OCI-LY1 (cell line): ENCODE measurements at regions not wholly inside any gene's neighbourhood (a gene's known extent, or its start where the extent isn't known, plus 50 kb on each side); places are given as distances from the start of the nearest gene placed in this dataset.

Source experiments
- H2AFZ ChIP-seq: fragments of 200-600 bp; sonication (generic), shearing (Covaris generic); 2 replicates; pipeline ENCODE4 v1.6.0; 2014; ENCODE audit warnings: antibody characterized with exemption, mild to moderate bottlenecking, low read length
- H3F3A ChIP-seq: fragments of 200-600 bp; sonication (generic), shearing (Covaris generic); 2 replicates; pipeline ENCODE4 v1.6.0; 2014; ENCODE audit warnings: mild to moderate bottlenecking, antibody characterized with exemption, low read length, moderate library complexity; ENCODE audit not compliant: insufficient read depth
- H3K27ac ChIP-seq: fragments of 200-600 bp; sonication (generic); 2 replicates; pipeline ENCODE4 v1.5.1; 2014; ENCODE audit warnings: low read length, mixed run types, mild to moderate bottlenecking, low read depth; ENCODE audit not compliant: poor library complexity, severe bottlenecking
- H3K27me3 ChIP-seq: fragments of 200-600 bp; sonication (generic); 2 replicates; pipeline ENCODE4 v1.6.0; 2014; ENCODE audit warnings: antibody characterized with exemption, mild to moderate bottlenecking, low read length, moderate library complexity; ENCODE audit not compliant: insufficient read depth
- H3K36me3 ChIP-seq: fragments of 200-600 bp; sonication (generic); 2 replicates; pipeline ENCODE4 v1.6.1; 2014; ENCODE audit warnings: mild to moderate bottlenecking, antibody characterized with exemption, low read length, moderate library complexity, mixed read lengths; ENCODE audit not compliant: insufficient read depth
- H3K4me1 ChIP-seq: fragments of 200-600 bp; sonication (generic); 2 replicates; pipeline ENCODE4 v1.5.1; 2014; ENCODE audit warnings: mild to moderate bottlenecking, low read length, moderate library complexity; ENCODE audit not compliant: insufficient read depth, severe bottlenecking
- H3K4me2 ChIP-seq: fragments of 200-600 bp; sonication (generic), shearing (Covaris generic); 2 replicates; pipeline ENCODE4 v1.6.1; 2014; ENCODE audit warnings: low read length
- H3K4me3 ChIP-seq: fragments of 200-600 bp; sonication (generic); 2 replicates; pipeline ENCODE4 v1.5.1; 2014; ENCODE audit warnings: low read length, low read depth, mild to moderate bottlenecking, mixed read lengths; ENCODE audit not compliant: poor library complexity, severe bottlenecking
- H3K79me2 ChIP-seq: fragments of 200-600 bp; shearing (Covaris generic); 2 replicates; pipeline ENCODE4 v1.6.1; 2016; ENCODE audit warnings: mixed run types, low read length, mixed read lengths; ENCODE audit not compliant: insufficient read depth
- H3K9ac ChIP-seq: fragments of 200-600 bp; sonication (generic), shearing (Covaris generic); 2 replicates; pipeline ENCODE4 v1.6.1; 2014; ENCODE audit warnings: mild to moderate bottlenecking, low read length, mixed read lengths
- H3K9me2 ChIP-seq: fragments of 200-600 bp; sonication (generic), shearing (Covaris generic); 2 replicates; pipeline ENCODE4 v1.6.1; 2014; ENCODE audit warnings: low read depth, mild to moderate bottlenecking, low read length, mixed read lengths
- H3K9me3 ChIP-seq: fragments of 200-600 bp; shearing (Covaris generic); 2 replicates; pipeline ENCODE4 v1.6.1; 2014; ENCODE audit warnings: low read length, mixed read lengths
- H4K20me1 ChIP-seq: fragments of 200-600 bp; sonication (generic), shearing (Covaris generic); 2 replicates; pipeline ENCODE4 v1.6.0; 2016; ENCODE audit warnings: mild to moderate bottlenecking, low read length; ENCODE audit not compliant: insufficient read depth
- CTCF ChIP-seq: fragments of 200-600 bp; sonication (generic), shearing (Covaris generic); IDR thresholded peaks from 2 replicates; pipeline ENCODE4 v1.5.1; 2017; ENCODE audit warnings: mild to moderate bottlenecking, antibody characterized with exemption, low read length, moderate library complexity, mixed read lengths
- EZH2 ChIP-seq: fragments of 200-600 bp; sonication (generic), shearing (Covaris generic); IDR thresholded peaks from 2 replicates; pipeline ENCODE4 v1.8.0; 2017; ENCODE audit warnings: borderline replicate concordance, mixed run types, mild to moderate bottlenecking, antibody characterized with exemption, low read length, moderate library complexity, mixed read lengths

DNA sequence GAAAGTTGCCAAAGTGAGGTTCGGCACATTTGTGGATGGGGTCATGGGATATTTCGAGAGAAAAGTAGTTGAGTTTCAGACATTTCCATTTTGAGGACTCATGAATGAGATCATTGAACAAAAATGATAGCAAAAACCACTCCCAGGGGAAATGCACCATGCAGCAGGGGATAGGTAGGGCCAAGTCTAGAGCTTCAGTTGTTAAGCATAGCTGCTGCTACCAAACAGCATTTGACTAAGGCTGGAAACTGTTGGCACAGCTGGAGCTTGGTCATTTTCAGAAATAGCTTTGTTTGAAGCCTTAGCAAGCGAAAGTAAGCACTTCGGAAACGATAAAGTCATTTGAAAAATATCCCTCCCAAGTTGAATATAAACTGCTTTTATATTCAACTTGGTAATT lies 431.8 kb downstream of the SOCS6 start:
- no peaks in the 10 kb centered on the region for H3K79me2 ChIP-seq

DNA sequence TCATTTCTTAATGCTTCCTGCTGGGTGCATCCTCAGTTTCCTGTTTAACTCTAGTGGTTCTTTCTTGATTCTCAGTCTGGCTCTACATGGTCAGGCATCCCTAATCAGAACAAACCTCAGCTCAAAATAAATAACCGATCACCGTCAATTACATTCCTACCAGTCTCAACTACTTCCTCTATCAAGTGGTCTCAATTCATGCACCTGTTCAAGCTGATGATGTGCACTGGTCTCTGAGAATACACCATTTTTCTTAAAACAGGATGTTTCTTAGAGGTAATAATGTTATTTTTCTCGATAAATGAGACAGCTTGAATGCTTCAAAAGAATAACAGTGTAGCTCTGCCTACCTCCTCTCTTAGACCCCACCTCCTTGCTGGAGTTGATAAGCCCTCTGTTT lies 420.9 kb downstream of the SOCS6 start:
- peaks cover 8% of the 10 kb centered on the region; the same call in 1 of the 2 replicates for H3K9me3 ChIP-seq

More for the DNA sequence above, 431.8 kb downstream of the SOCS6 start:
- no peaks in the 10 kb centered on the region for H3K9me3 ChIP-seq
- H3K27ac ChIP-seq: peak overlapping the region; percentile 95
- no peak for TF ChIP-seq CTCF
- no peak for TF ChIP-seq EZH2
- no peaks in the 10 kb centered on the region for H3K36me3 ChIP-seq
- H3K4me2 ChIP-seq: 0 out of 2 replicates have a peak overlapping the region, but pooled peaks have one; percentile 37
- H3K9ac ChIP-seq: peak overlapping the region; percentile 42
- H3K4me1 ChIP-seq: peaks cover 52% of the 10 kb centered on the region
- no peaks in the 10 kb centered on the region for H3K9me2 ChIP-seq
- H3F3A ChIP-seq: no peaks in the 10 kb centered on the region
- no peaks in the 10 kb centered on the region for H4K20me1 ChIP-seq
- no peaks in the 10 kb centered on the region for H3K27me3 ChIP-seq
- H2AFZ ChIP-seq: no peak overlapping the region
- no peak overlapping the region for H3K4me3 ChIP-seq

DNA sequence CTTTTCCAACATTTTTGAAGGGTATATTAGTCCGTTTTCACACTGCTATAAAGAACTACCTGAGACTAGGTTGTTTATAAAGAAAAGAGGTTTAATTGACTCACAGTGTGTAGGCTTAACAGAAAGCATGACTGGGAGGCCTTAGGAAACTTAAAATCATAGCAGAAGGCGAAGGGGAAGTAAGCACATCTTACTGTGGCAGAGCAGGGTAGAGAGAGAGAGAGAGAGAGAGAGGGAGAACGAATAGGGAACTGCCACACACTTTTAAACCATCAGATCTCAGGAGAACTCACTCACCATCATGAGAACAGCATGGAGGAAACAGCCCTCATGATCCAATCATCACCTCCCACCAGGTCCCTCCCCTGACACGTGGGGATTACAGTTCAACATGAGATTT lies 420.3 kb downstream of the SOCS6 start:
- no peaks in the 10 kb centered on the region for H3K9me2 ChIP-seq
- TF ChIP-seq CTCF (no peak), EZH2 (no peak)
- no peak overlapping the region for H2AFZ ChIP-seq
- H3K27ac ChIP-seq: peak overlapping the region; percentile 64
- peaks cover 1% of the 10 kb centered on the region; the same call in 1 of the 2 replicates for H3K36me3 ChIP-seq
- no peaks in the 10 kb centered on the region for H3K79me2 ChIP-seq
- H3K9me3 ChIP-seq: peaks cover 8% of the 10 kb centered on the region; the same call in 1 of the 2 replicates
- H3K27me3 ChIP-seq: no peaks in the 10 kb centered on the region
- H3K4me2 ChIP-seq: no peak overlapping the region
- H4K20me1 ChIP-seq: no peaks in the 10 kb centered on the region
- peaks cover 41% of the 10 kb centered on the region for H3K4me1 ChIP-seq
- no peaks in the 10 kb centered on the region for H3F3A ChIP-seq
- H3K9ac ChIP-seq: no peak overlapping the region
- no peak overlapping the region for H3K4me3 ChIP-seq

More for the DNA sequence above, 420.9 kb downstream of the SOCS6 start:
- Histone ChIP-seq H3K27ac (peak overlapping the region; percentile 64), H3K4me3 (no peak overlapping the region), H3K36me3 (peaks cover 6% of the 10 kb centered on the region; the same call in 1 of the 2 replicates), H3F3A (no peaks in the 10 kb centered on the region), H2AFZ (no peak overlapping the region), H3K4me2 (no peak overlapping the region), H4K20me1 (no peaks in the 10 kb centered on the region), H3K27me3 (no peaks in the 10 kb centered on the region), H3K79me2 (no peaks in the 10 kb centered on the region), H3K9me2 (no peaks in the 10 kb centered on the region), H3K9ac (no peak overlapping the region), H3K4me1 (peaks cover 36% of the 10 kb centered on the region)
- TF ChIP-seq EZH2 (no peak), CTCF (no peak)
